Fibroblast of mammary gland (primary cell): ENCODE measurements at regions not wholly inside any gene's neighbourhood (a gene's known extent, or its start where the extent isn't known, plus 50 kb on each side); places are given as distances from the start of the nearest gene placed in this dataset.

Experiments
- DNase-seq: peaks from one replicate; pipeline ENCODE4 v3.0.0-alpha.2; 2010; ENCODE audit warnings: low read depth
- H3K4me3 ChIP-seq: 2 replicates; pipeline ENCODE4 v1.5.1; 2011; ENCODE audit warnings: low read depth, mild to moderate bottlenecking, low read length, moderate library complexity; ENCODE audit not compliant: control insufficient read depth
- TF ChIP-seq, protein P1 (sequence below): conservative IDR thresholded peaks from 2 replicates; pipeline ENCODE4 v1.5.1; 2011; ENCODE audit warnings: low read depth, low read length, inconsistent platforms; ENCODE audit not compliant: control insufficient read depth, insufficient read depth

DNA sequence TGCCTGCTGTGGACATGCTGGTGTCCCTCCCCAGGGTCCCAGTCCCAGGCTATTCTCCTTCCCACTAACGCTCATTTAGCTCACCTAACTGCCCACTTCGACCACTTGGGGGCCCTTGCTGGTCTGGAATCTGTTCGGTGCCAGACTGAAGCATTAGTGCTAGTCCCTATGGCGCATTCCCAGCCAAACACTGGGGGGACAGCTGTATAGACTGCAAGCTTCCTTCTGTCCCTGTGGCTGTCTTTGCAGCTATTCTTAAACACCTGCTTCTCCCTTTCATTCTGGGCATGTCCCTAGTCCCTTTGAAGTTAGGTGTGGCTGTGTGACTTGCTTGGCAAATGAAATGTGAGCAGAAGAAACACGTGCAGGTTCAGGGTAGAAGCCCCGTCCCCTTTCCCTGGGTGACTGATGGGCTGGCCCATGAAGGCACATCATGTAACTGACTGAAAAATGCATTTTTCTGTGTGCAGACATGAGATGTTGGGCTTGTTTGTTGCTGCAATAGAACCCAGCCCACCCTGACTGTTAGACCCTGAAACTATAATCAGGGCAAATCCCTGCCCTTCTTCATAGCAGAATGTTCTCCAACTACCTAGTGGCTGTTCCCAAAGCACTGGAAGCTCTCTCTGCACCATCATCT, 134.4 kb downstream of the BARX1 start:
- DNase-seq = no peak
- TF ChIP-seq, protein P1, sequence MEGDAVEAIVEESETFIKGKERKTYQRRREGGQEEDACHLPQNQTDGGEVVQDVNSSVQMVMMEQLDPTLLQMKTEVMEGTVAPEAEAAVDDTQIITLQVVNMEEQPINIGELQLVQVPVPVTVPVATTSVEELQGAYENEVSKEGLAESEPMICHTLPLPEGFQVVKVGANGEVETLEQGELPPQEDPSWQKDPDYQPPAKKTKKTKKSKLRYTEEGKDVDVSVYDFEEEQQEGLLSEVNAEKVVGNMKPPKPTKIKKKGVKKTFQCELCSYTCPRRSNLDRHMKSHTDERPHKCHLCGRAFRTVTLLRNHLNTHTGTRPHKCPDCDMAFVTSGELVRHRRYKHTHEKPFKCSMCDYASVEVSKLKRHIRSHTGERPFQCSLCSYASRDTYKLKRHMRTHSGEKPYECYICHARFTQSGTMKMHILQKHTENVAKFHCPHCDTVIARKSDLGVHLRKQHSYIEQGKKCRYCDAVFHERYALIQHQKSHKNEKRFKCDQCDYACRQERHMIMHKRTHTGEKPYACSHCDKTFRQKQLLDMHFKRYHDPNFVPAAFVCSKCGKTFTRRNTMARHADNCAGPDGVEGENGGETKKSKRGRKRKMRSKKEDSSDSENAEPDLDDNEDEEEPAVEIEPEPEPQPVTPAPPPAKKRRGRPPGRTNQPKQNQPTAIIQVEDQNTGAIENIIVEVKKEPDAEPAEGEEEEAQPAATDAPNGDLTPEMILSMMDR = no peak
- no peak overlapping the region for H3K4me3 ChIP-seq

DNA sequence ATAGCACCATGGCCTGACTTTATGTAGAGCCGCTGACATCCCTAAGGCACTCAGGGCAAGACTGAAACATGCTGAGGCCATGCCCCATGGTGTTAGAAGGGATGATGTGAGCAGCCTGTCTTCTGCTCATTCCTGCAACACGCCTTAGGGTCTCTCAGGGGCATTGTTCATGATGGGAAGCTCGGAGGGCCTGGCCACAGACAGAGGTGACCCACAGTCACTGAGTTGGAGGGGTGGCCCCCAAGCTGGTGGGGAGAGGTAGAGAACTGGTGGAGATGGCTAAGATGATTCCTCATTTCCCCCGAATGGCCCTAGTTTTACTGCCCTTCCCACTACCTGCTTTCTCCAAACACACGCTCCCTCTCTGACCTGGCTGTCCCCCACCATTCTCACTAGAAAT, 135.2 kb downstream of the BARX1 start:
- TF ChIP-seq, protein P1 = no peak
- H3K4me3 ChIP-seq = no peak overlapping the region
- no peak for DNase-seq

DNA sequence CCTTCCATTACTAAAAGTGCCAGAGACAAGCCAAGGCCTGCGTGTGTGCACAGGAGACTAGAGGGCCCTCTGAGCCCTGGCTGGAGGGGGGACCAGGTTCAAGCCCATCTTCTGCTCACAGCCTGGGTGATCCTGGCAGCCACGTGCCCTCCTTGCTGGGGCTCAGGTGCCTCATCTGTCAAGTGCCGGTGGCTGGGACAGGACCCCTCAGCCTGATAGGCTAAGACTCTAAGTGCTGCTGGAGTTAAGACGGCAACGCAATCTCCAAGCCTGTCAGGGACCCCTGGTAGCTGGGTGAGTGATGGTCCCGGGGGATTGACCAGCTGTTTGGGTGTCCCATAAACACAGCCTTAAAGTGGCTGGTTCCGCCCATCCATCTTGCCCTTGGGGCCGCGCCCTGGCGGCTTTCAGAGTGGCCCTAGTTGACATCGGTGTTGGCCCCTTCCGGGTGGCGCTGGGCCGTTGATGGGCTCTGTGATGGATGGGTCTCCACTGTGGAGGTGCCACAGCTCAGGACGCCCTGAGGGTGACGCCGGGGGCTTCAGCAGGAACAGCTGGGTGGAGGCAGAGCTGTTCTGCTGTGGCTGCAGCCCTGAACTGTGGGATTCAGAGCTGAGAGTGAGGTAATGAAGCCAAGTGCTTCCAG, 136.2 kb downstream of the BARX1 start:
- DNase-seq = no peak
- TF ChIP-seq, protein P1 = no peak

DNA sequence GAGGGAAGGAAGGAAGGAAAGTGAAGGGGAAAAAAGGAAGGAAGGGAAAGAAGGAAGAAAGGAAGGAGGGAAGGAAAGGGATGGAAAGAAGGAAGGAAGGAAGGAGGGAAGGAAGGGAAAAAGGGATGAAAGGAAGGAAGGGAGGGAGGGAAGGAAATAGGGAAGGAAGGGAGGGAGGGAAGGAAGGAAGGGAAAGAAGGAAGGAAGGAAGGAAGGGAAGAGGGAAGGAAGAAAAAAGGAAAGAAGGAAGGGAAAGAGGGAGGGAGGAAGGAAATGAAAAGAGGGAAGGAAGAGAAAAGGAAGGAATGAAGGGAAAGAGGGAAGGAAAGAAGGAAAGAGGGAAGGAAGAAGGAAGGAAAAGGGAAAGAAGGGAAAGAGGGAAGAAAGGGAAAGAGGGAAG, 136.9 kb downstream of the BARX1 start:
- H3K4me3 ChIP-seq = no peak overlapping the region
- TF ChIP-seq, protein P1 = no peak
- no peak for DNase-seq

More for the DNA sequence above, 136.2 kb downstream of the BARX1 start:
- no peak overlapping the region for H3K4me3 ChIP-seq

DNA sequence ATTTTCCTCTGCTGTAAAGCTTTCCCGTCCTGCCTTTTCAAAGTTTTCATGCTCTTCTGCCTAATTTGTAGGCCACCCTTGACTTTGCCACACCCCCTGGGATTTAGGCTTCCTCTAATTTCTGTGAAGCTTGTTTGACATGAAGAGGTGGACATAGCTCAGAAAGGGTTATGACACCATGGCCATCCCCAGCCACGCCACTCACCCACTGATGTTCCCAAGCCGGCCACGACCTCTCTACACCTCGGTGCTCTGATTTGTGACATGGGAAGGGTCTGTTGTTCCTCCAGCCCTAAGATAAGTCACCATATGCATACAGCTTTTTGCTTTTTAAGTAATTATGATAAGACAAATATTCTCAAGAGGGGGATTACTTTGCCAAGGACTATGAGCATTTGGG, 139.5 kb downstream of the BARX1 start:
- TF ChIP-seq, protein P1 = no peak
- no peak for DNase-seq
- no peak overlapping the region for H3K4me3 ChIP-seq

DNA sequence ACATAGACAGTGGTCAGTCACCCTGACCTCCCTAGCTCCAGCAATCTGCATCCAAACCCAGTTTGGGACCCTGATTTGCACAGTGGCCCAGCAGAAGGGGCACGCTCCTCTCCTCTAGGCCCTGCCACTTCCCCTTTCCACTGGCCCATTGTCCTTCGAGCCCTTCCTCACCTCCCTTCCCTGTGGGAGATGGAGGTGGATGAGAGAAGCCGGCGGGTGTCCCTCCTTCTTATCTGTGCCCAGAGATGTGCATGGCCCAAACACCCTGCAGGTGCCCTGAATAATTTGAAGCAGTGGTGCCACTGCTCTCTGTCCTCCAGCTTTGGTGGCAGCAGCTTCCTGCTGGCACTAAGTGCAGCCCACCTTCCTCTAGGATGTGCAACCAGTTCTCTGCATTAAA, 140.0 kb downstream of the BARX1 start:
- no peak for DNase-seq
- TF ChIP-seq, protein P1 = no peak
- no peak overlapping the region for H3K4me3 ChIP-seq
